Uterus (tissue), 2 donors: ENCODE measurements at regions not wholly inside any gene's neighbourhood (a gene's known extent, or its start where the extent isn't known, plus 50 kb on each side); places are given as distances from the start of the nearest gene placed in this dataset.

Experiments
- CTCF ChIP-seq, 4 experiments: fragments of 200-600 bp in 2 of 4; fragments of 450-650 bp in 2 of 4; sonication (generic) in 2 of 4; IDR thresholded peaks; one replicate each; pipeline ENCODE4 v1.5.1; 2016 to 2019; ENCODE audit warnings: antibody characterized with exemption in 4 of 4, mild to moderate bottlenecking in 2 of 4, moderate library complexity in 1 of 4
- POLR2A ChIP-seq, 2 donors: fragments of 450-650 bp; IDR thresholded peaks; one replicate each; pipeline ENCODE4 v1.6.1; 2016; ENCODE audit warnings: antibody characterized with exemption in 2 of 2, mild to moderate bottlenecking in 1 of 2, moderate library complexity in 1 of 2

- TF ChIP-seq CTCF (IDR thresholded peaks at IDR 0.05) (no peak), POLR2A (IDR thresholded peaks at IDR 0.05) (no peak)
Measured at GRCh38 chr4:180398564-180398963, 1844.6 kb upstream of the TENM3 start.
